ENCODE measurements at regions not wholly inside any gene's neighbourhood (a gene's known extent, or its start where the extent isn't known, plus 50 kb on each side); places are given as distances from the start of the nearest gene placed in this dataset.
"Not testable (repeated sequence)": the region's sequence is repeated elsewhere in the genome, so short reads cannot be mapped to it uniquely, and the experiment has no call there.

DNA sequence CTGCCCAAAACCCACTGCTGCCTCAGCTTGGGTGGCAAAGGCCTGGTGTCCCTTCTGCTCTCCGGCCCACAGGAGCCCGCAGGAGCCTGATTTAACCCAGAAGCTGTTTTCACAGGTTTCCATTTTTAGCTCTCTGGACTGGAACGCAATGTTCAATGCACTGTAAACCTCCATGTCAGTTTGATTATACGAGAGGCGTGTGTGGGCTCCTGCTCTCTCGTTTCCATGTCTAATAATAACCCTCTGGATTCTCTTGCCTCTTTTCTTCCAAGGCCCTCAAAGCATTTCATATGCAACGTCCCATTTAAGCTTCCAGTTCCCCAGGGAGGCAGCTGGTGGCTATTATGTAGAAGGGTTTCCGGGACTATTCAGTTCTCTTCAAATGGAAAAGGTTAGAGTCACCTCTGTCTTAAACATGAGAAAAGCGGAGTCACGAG, 161.1 kb downstream of the SUDS3 start:
- H3K36me3 ChIP-seq = no peaks in the 10 kb centered on the region
- H3K9me3 ChIP-seq = no peaks in the 10 kb centered on the region
- intact Hi-C loops (cut with DNase I) = no loop called here
- no peaks in the 10 kb centered on the region for H3K27me3 ChIP-seq
- FAIRE-seq (no peak), DNase-seq (no peak), ATAC-seq (peak in 1 of 4 donors; percentile 30)
- no peak overlapping the region for H3K4me3 ChIP-seq
- no peaks in the 10 kb centered on the region for H3K4me1 ChIP-seq
- TF ChIP-seq, protein P1, sequence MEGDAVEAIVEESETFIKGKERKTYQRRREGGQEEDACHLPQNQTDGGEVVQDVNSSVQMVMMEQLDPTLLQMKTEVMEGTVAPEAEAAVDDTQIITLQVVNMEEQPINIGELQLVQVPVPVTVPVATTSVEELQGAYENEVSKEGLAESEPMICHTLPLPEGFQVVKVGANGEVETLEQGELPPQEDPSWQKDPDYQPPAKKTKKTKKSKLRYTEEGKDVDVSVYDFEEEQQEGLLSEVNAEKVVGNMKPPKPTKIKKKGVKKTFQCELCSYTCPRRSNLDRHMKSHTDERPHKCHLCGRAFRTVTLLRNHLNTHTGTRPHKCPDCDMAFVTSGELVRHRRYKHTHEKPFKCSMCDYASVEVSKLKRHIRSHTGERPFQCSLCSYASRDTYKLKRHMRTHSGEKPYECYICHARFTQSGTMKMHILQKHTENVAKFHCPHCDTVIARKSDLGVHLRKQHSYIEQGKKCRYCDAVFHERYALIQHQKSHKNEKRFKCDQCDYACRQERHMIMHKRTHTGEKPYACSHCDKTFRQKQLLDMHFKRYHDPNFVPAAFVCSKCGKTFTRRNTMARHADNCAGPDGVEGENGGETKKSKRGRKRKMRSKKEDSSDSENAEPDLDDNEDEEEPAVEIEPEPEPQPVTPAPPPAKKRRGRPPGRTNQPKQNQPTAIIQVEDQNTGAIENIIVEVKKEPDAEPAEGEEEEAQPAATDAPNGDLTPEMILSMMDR (IDR thresholded peaks at IDR 0.05) = no peak
- no peak overlapping the region for H3K27ac ChIP-seq
- WGBS, 2 donors = 73 to 85% methylated on average over 10 of the region's 10 CpGs

DNA sequence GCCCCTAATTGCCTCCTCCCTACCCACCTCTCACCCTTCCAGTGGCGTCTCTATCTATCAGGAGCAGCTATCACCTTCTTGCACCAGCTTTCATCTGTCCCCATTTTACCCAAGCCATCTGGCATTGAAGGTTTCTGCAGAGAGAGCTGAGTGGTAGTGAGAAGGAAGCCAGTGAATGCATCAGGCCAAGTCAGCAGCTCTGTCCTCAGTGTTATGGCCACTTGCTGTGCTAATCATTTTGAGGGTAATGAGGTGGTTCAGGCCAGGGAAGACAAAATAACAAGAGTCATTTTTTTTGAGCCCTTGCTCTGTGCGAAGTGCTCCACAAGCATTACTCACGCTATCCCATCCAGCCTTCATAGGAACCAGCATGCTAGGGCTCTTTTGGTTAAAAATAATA, 164.7 kb downstream of the SUDS3 start:
- intact Hi-C loops (cut with DNase I) = no loop called here

DNA sequence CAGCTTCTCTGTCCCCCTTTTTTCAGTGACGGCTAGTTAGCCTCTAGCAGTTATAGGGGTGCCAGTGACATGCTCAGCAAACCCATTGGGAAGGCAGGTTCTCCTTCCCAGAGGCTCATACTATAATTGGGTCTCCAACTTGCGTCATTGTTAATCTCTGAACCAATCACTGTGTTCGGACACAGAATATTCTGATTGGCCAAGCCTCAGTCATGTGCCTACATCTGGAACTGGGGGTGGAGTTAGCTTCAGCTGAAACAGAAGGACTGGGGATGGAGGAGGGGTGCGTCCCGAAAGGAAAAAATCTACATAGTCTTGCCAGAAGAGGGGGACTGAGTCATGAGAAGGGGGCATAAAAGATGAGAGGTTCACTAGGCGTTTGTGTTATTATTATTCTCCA, 165.6 kb downstream of the SUDS3 start:
- H3K4me3 ChIP-seq = no peak overlapping the region
- no peak for FAIRE-seq
- intact Hi-C loops (cut with DNase I) = no loop called here

More for the DNA sequence above, 164.7 kb downstream of the SUDS3 start:
- ATAC-seq = no peak
- H3K27me3 ChIP-seq = no peaks in the 10 kb centered on the region
- no peak for DNase-seq
- no peaks in the 10 kb centered on the region for H3K36me3 ChIP-seq
- no peaks in the 10 kb centered on the region for H3K9me3 ChIP-seq
- no peak overlapping the region for H3K27ac ChIP-seq
- H3K4me1 ChIP-seq = no peaks in the 10 kb centered on the region
- TF ChIP-seq, protein P1 (IDR thresholded peaks at IDR 0.05) = no peak
- H3K4me3 ChIP-seq = no peak overlapping the region
- WGBS, 2 donors = 71 to 75% methylated on average over 3 of the region's 3 CpGs
- FAIRE-seq = no peak

DNA sequence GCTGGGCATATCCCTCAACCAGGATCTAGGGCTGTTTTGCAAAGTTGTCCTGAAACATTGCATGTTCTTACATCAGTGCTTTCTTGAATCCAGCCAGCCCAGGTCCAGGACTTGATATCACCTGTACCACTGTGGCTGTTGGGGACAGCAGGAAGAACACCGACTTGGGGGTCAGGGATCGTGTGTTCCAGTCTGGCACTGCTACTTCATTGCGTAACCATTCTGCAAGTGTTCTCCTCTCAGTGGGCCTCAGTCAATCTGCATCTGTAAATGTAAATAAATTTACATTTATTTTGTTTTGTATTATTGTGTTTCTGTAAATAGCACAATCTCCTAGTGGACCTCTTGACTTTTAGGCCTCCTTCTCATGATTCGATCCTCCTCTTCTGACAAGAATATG, 167.3 kb downstream of the SUDS3 start:
- Histone ChIP-seq H3K4me1 (no peaks in the 10 kb centered on the region), H3K4me3 (no peak overlapping the region), H3K9me3 (no peaks in the 10 kb centered on the region), H3K27me3 (no peaks in the 10 kb centered on the region), H3K27ac (no peak overlapping the region), H3K36me3 (no peaks in the 10 kb centered on the region)
- ATAC-seq (no peak), FAIRE-seq (no peak), DNase-seq (no peak)
- TF ChIP-seq, protein P1 (IDR thresholded peaks at IDR 0.05) = no peak
- intact Hi-C loops (cut with DNase I) = no loop called here
- 79 to 80% methylated on average over 4 of the region's 4 CpGs for WGBS, 2 donors

More for the DNA sequence above, 165.6 kb downstream of the SUDS3 start:
- ATAC-seq = no peak
- no peaks in the 10 kb centered on the region for H3K36me3 ChIP-seq
- WGBS, 2 donors = 75 to 88% methylated on average over 6 of the region's 6 CpGs
- TF ChIP-seq, protein P1 (IDR thresholded peaks at IDR 0.05) = no peak
- H3K9me3 ChIP-seq = no peaks in the 10 kb centered on the region
- H3K4me1 ChIP-seq = no peaks in the 10 kb centered on the region
- no peaks in the 10 kb centered on the region for H3K27me3 ChIP-seq
- DNase-seq = no peak
- H3K27ac ChIP-seq = no peak overlapping the region

DNA sequence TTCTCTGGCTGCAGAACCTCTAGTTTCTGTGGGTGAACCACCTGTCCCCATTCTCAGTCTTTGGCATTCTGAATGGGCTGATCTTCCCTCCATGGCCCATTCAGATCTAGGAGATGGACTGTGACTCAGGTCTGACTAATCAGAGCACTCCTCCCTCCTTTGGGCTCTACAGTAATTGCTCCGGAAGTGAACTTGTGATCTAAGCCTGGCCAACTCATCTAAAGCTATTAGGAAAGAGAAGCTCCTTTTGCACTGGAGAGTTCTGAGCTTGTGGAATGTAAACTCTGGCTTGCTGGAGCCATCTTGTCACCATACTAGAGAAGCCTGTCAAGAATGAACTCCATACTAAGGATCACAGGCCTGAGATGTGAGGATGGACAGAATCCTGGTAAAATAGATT, 168.2 kb downstream of the SUDS3 start:
- FAIRE-seq (no peak), DNase-seq (no peak), ATAC-seq (no peak)
- no peaks in the 10 kb centered on the region for H3K9me3 ChIP-seq
- WGBS, 2 donors = 64 to 74% methylated on average over 1 of the region's 1 CpG
- H3K27ac ChIP-seq = no peak overlapping the region
- no peaks in the 10 kb centered on the region for H3K36me3 ChIP-seq
- H3K4me1 ChIP-seq = no peaks in the 10 kb centered on the region
- intact Hi-C loops (cut with DNase I) = no loop called here
- no peaks in the 10 kb centered on the region for H3K27me3 ChIP-seq
- TF ChIP-seq, protein P1 (IDR thresholded peaks at IDR 0.05) = no peak
- no peak overlapping the region for H3K4me3 ChIP-seq

DNA sequence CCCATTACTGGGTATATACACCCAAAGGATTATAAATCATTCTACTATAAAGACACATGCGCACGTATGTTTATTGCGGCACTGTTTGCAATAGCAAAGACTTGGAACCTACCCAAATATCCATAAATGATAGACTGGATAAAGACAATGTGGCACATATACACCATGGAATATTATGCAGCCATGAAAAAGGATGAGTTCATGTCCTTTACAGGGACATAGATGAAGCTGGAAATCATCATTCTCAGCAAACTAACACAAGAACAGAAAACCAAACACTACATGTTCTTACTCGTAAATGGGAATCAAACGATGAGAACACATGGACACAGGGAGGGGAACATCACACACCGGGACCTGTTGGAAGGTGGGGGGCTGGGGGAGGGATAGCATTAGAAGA, 171.3 kb downstream of the SUDS3 start:
- H3K27ac ChIP-seq; H3K27me3 ChIP-seq; H3K9me3 ChIP-seq; ATAC-seq; H3K4me3 ChIP-seq; H3K4me1 ChIP-seq; FAIRE-seq; intact Hi-C loops (cut with DNase I); H3K36me3 ChIP-seq; DNase-seq: not testable (repeated sequence)
- 80 to 89% methylated on average over 6 of the region's 6 CpGs for WGBS, 2 donors

Data from pancreas (tissue), 10 donors.